PC-3 (cell line): ENCODE measurements at regions not wholly inside any gene's neighbourhood (a gene's known extent, or its start where the extent isn't known, plus 50 kb on each side); places are given as distances from the start of the nearest gene placed in this dataset.

Experiments used
- ATAC-seq: fragments of 200-7000 bp; cut with Tn5 transposase; 2 replicates; pipeline ENCODE4 v1.9.1; 2020; ENCODE audit warnings: mild to moderate bottlenecking, moderate library complexity
- BruUV-seq: library from RNA; stranded (reverse); fragments of 400-500 nt; replicated peaks from 2 replicates; lab custom pipeline; 2021; lab: Mats Ljungman, UMichigan
- CTCF ChIA-PET: fragments of 300-600 bp; sonication (Branson Sonifier 250); formaldehyde crosslinking; loops from one replicate; lab custom pipeline; 2022; ENCODE audit warnings: antibody characterized with exemption; lab: Charles Lee
- POLR2A ChIA-PET: fragments of 300-600 bp; sonication (Branson Sonifier 250); formaldehyde crosslinking; loops from one replicate; lab custom pipeline; 2022; ENCODE audit warnings: antibody characterized with exemption; ENCODE audit not compliant: unreplicated experiment; lab: Charles Lee
- DNase-seq: peaks from one replicate; pipeline ENCODE4 v3.0.0-alpha.2; 2015
- H2AFZ ChIP-seq: fragments of 300-600 bp; sonication (generic); 2 replicates; pipeline ENCODE4 v1.6.0; 2016; ENCODE audit warnings: antibody characterized with exemption, low read length
- H3F3A ChIP-seq: fragments of 300-600 bp; sonication (generic); one replicate; pipeline ENCODE4 v1.6.0; 2017; ENCODE audit warnings: antibody characterized with exemption, low read length, control low read depth, mild to moderate bottlenecking; ENCODE audit not compliant: unreplicated experiment
- H3K27ac ChIP-seq: fragments of 300-600 bp; sonication (generic); 2 replicates; pipeline ENCODE4 v1.5.1; 2016; ENCODE audit warnings: mild to moderate bottlenecking, low read length
- H3K27me3 ChIP-seq: fragments of 300-600 bp; sonication (generic); 2 replicates; pipeline ENCODE4 v1.6.1; 2016; ENCODE audit warnings: low read length, mixed read lengths
- H3K36me3 ChIP-seq: fragments of 300-600 bp; sonication (generic); 2 replicates; pipeline ENCODE4 v1.6.1; 2016; ENCODE audit warnings: low read depth, mixed run types, low read length, mixed read lengths
- H3K4me1 ChIP-seq: fragments of 300-600 bp; sonication (generic); 2 replicates; pipeline ENCODE4 v1.5.1; 2016; ENCODE audit warnings: low read length; ENCODE audit not compliant: insufficient read depth
- H3K4me2 ChIP-seq: fragments of 300-600 bp; sonication (generic); 2 replicates; pipeline ENCODE4 v1.6.0; 2016; ENCODE audit warnings: low read length
- H3K4me3 ChIP-seq: fragments of 300-600 bp; sonication (generic); 2 replicates; pipeline ENCODE4 v1.5.1; 2016; ENCODE audit warnings: mild to moderate bottlenecking, low read length, mixed read lengths
- H3K79me2 ChIP-seq: fragments of 300-600 bp; sonication (generic); 2 replicates; pipeline ENCODE4 v1.6.1; 2017; ENCODE audit warnings: low read length, mixed read lengths
- H3K9ac ChIP-seq: fragments of 300-600 bp; sonication (generic); 2 replicates; pipeline ENCODE4 v1.6.0; 2016; ENCODE audit warnings: mild to moderate bottlenecking, low read length
- H3K9me2 ChIP-seq: fragments of 300-600 bp; sonication (generic); replicated peaks from 2 replicates; pipeline ENCODE4 v1.6.1; 2016; ENCODE audit warnings: mixed run types, low read length, mixed read lengths
- H3K9me3 ChIP-seq: fragments of 300-600 bp; sonication (generic); 2 replicates; pipeline ENCODE4 v1.6.1; 2016; ENCODE audit warnings: low read length, mixed read lengths
- H4K20me1 ChIP-seq: fragments of 300-600 bp; sonication (generic); 2 replicates; pipeline ENCODE4 v1.6.1; 2016; ENCODE audit warnings: low read length, mixed read lengths
- CTCF ChIP-seq: fragments of 300-600 bp; sonication (generic); conservative IDR thresholded peaks from 2 replicates; pipeline ENCODE4 v1.5.1; 2017; ENCODE audit warnings: antibody characterized with exemption, low read depth, mild to moderate bottlenecking, low read length
- EZH2 ChIP-seq: fragments of 300-600 bp; sonication (generic); IDR thresholded peaks from one replicate; pipeline ENCODE4 v1.6.1; 2017; ENCODE audit warnings: antibody characterized with exemption, mild to moderate bottlenecking, low read length; ENCODE audit not compliant: unreplicated experiment
- EZH2phosphoT487 ChIP-seq: fragments of 300-600 bp; sonication (generic); IDR thresholded peaks from 2 replicates; pipeline ENCODE4 v1.6.1; 2018; ENCODE audit warnings: mild to moderate bottlenecking, antibody characterized with exemption, low read length, borderline replicate concordance
- intact Hi-C: fragments of 100-400 bp; cut with micrococcal nuclease; formaldehyde crosslinking; loops from 2 replicates; pipeline ENCODE4 v1.9.0; 2023

DNA sequence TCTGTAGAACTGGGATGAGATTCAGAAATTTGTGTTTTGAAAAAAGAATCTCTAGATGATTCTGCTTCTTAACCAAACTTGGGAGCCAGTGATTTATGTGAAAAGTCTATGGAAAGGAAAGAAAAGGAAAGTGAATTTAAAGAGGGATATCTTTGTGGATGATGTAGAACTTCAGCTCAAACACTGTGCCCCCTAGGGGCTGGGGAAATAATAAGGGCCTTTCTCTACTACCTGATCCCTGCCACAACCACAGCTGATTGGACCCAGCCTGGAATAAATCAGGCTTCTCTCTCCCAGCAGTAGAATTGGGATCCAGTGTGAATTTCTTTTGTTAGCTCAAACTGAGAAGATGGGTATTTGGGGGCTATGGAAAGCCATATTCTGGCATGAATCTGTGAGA, 155.0 kb downstream of the PRELID2 start:
- DNase-seq: peak; percentile 28
- no peaks in the 10 kb centered on the region for H3K36me3 ChIP-seq
- ChIA-PET POLR2A (no interaction called here), CTCF (interaction anchor here (0.7 kb wide), 1 partner anchor 111 kb away, joined by 4 read pairs; no protein-coding TSS in a partner anchor)
- H3K4me3 ChIP-seq: no peak overlapping the region
- no peaks in the 10 kb centered on the region for H3K9me3 ChIP-seq
- no peak overlapping the region for H3K27ac ChIP-seq
- peak; percentile 55; the same call in 1 of the 2 replicates for TF ChIP-seq CTCF
- TF ChIP-seq EZH2: no peak
- no peak for TF ChIP-seq EZH2phosphoT487
- H2AFZ ChIP-seq: no peak overlapping the region
- no peaks in the 10 kb centered on the region for H3F3A ChIP-seq
- intact Hi-C loops: loop anchor here (10.0 kb wide), 1 partner anchor 205 kb away; no protein-coding TSS in a partner anchor
- no peaks in the 10 kb centered on the region for H3K79me2 ChIP-seq
- no peaks in the 10 kb centered on the region for H3K27me3 ChIP-seq
- H4K20me1 ChIP-seq: no peaks in the 10 kb centered on the region
- no peak for ATAC-seq
- H3K9me2 ChIP-seq: no peaks in the 10 kb centered on the region
- H3K9ac ChIP-seq: no peak overlapping the region
- H3K4me2 ChIP-seq: no peak overlapping the region
- H3K4me1 ChIP-seq: no peaks in the 10 kb centered on the region
- BruUV-seq: no TSS peak

GRCh38 chr5:145678255-145678654, 156.9 kb downstream of the PRELID2 start:
- Histone ChIP-seq H3K9ac (no peak overlapping the region), H3K79me2 (no peaks in the 10 kb centered on the region), H3K36me3 (no peaks in the 10 kb centered on the region), H3K27me3 (no peaks in the 10 kb centered on the region), H3K4me2 (no peak overlapping the region), H3K4me1 (no peaks in the 10 kb centered on the region), H3F3A (no peaks in the 10 kb centered on the region), H3K9me2 (no peaks in the 10 kb centered on the region), H3K9me3 (no peaks in the 10 kb centered on the region), H4K20me1 (no peaks in the 10 kb centered on the region), H3K27ac (no peak overlapping the region), H3K4me3 (no peak overlapping the region), H2AFZ (no peak overlapping the region)
- no peak for DNase-seq
- intact Hi-C loops: loop anchor here (1.0 kb wide), 1 partner anchor 99 kb away; no protein-coding TSS in a partner anchor
- BruUV-seq: no TSS peak
- ChIA-PET POLR2A (no interaction called here), CTCF (no interaction called here)
- TF ChIP-seq EZH2phosphoT487: no peak
- TF ChIP-seq EZH2: no peak
- TF ChIP-seq CTCF: no peak
- ATAC-seq: peak; percentile 75

GRCh38 chr5:145673786-145674185, 161.4 kb downstream of the PRELID2 start:
- intact Hi-C loops: no loop called here

More at GRCh38 chr5:145673786-145674185, 161.4 kb downstream of the PRELID2 start:
- H3K4me3 ChIP-seq: no peak overlapping the region
- no TSS peak for BruUV-seq
- no peaks in the 10 kb centered on the region for H3K27me3 ChIP-seq
- ChIA-PET POLR2A (no interaction called here), CTCF (no interaction called here)
- H3K36me3 ChIP-seq: no peaks in the 10 kb centered on the region
- no peaks in the 10 kb centered on the region for H3F3A ChIP-seq
- H3K9me2 ChIP-seq: no peaks in the 10 kb centered on the region
- no peaks in the 10 kb centered on the region for H3K79me2 ChIP-seq
- no peak overlapping the region for H3K9ac ChIP-seq
- no peaks in the 10 kb centered on the region for H4K20me1 ChIP-seq
- no peaks in the 10 kb centered on the region for H3K9me3 ChIP-seq
- TF ChIP-seq EZH2phosphoT487 (no peak), CTCF (no peak), EZH2 (no peak)
- H3K4me2 ChIP-seq: no peak overlapping the region
- H2AFZ ChIP-seq: no peak overlapping the region
- H3K4me1 ChIP-seq: no peaks in the 10 kb centered on the region; the same call in 1 of the 2 replicates
- DNase-seq (no peak), ATAC-seq (no peak)
- H3K27ac ChIP-seq: no peak overlapping the region
